K562 (cell line): ENCODE measurements at regions not wholly inside any gene's neighbourhood (a gene's known extent, or its start where the extent isn't known, plus 50 kb on each side); places are given as distances from the start of the nearest gene placed in this dataset.

Experiments
- ATF7 ChIP-seq: fragments of 450-650 bp; IDR thresholded peaks from 2 replicates; pipeline ENCODE4 v1.7.1; 2014; ENCODE audit warnings: mild to moderate bottlenecking, moderate library complexity
- FOXJ3 ChIP-seq: sonication (generic); formaldehyde crosslinking; IDR thresholded peaks from 2 replicates; pipeline ENCODE4 v1.4.0; 2020; ENCODE audit warnings: mild to moderate bottlenecking, missing genetic modification reagents
- HNRNPLL ChIP-seq: fragments of 200-400 bp; formaldehyde crosslinking; IDR thresholded peaks from 2 replicates; pipeline ENCODE4 v1.6.1; 2017; ENCODE audit warnings: low read length, low read depth, mild to moderate bottlenecking; ENCODE audit not compliant: poor library complexity, severe bottlenecking
- IRF9 ChIP-seq: fragments of 450-650 bp; IDR thresholded peaks from 2 replicates; pipeline ENCODE4 v1.6.1; 2016; ENCODE audit warnings: missing biosample characterization, missing genetic modification characterization
- PKNOX1 ChIP-seq: fragments of 450-650 bp; IDR thresholded peaks from 2 replicates; pipeline ENCODE4 v1.6.1; 2016
- SMARCB1 ChIP-seq: IDR thresholded peaks from 2 replicates; pipeline ENCODE4 v1.6.1; 2011; ENCODE audit warnings: improper control_type of control experiment, low read depth; ENCODE audit not compliant: insufficient read length
- TCF3 ChIP-seq: sonication (generic); formaldehyde crosslinking; IDR thresholded peaks from 2 replicates; pipeline ENCODE4 v1.4.0; 2020; ENCODE audit warnings: mild to moderate bottlenecking, missing genetic modification reagents
- ZBTB49 ChIP-seq: sonication (generic); formaldehyde crosslinking; IDR thresholded peaks from 2 replicates; pipeline ENCODE4 v1.8.0; 2022; ENCODE audit warnings: missing genetic modification reagents, mild to moderate bottlenecking, borderline replicate concordance
- TF ChIP-seq, protein P1 (sequence below): conservative IDR thresholded peaks from 2 replicates; pipeline ENCODE4 v1.6.1; 2011; ENCODE audit warnings: low read depth, mild to moderate bottlenecking, low read length; ENCODE audit not compliant: control insufficient read depth

DNA sequence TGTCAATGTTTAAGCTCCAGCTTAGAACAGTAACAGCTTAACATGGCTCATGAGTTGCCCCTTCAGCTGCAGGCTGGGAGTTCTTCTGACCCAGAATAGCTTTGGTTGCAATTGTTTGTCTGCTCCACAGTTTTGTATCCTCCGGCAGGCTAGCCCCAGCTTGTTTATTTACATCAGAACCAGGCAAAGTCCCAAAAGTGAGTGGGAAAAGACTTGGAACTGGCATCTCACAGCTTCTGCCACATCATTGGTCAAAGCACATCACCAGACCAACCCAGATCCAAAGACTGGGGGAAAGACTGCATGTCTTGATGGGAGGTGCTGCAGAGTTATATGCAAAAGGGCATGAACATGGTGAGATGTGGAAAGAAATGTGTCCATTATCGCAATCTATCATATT lies 231.2 kb upstream of the CPEB2 start (continued):
- TF ChIP-seq PKNOX1 (no peak), FOXJ3 (CRISPR knock-in tag) (no peak), TCF3 (CRISPR knock-in tag) (no peak), IRF9 (no peak), HNRNPLL (no peak), ATF7 (no peak), SMARCB1 (no peak), ZBTB49 (CRISPR knock-in tag) (no peak)
- TF ChIP-seq, protein P1, sequence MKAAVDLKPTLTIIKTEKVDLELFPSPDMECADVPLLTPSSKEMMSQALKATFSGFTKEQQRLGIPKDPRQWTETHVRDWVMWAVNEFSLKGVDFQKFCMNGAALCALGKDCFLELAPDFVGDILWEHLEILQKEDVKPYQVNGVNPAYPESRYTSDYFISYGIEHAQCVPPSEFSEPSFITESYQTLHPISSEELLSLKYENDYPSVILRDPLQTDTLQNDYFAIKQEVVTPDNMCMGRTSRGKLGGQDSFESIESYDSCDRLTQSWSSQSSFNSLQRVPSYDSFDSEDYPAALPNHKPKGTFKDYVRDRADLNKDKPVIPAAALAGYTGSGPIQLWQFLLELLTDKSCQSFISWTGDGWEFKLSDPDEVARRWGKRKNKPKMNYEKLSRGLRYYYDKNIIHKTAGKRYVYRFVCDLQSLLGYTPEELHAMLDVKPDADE = no peak
- TF ChIP-seq, all 486 proteins: peak for 0
